Germinal center (tissue), 1 donor: ENCODE measurements at regions not wholly inside any gene's neighbourhood (a gene's known extent, or its start where the extent isn't known, plus 50 kb on each side); places are given as distances from the start of the nearest gene placed in this dataset.
"Not testable (repeated sequence)": the region's sequence is repeated elsewhere in the genome, so short reads cannot be mapped to it uniquely, and the experiment has no call there.

Experiments
- DNase-seq: peaks from one replicate; pipeline ENCODE4 v3.0.0; 2012; ENCODE audit warnings: mixed read lengths, low spot score

GRCh38 chr6:159400826-159401225 is 231.6 kb downstream of the FNDC1 start:
- DNase-seq, result no peak

GRCh38 chr6:159399751-159400221 is 230.6 kb downstream of the FNDC1 start:
- no peak for DNase-seq

- DNase-seq, result no peak
These were observed 229.4 kb downstream of the FNDC1 start for GRCh38 chr6:159398633-159399032.

- no peak for DNase-seq
These were observed 228.6 kb downstream of the FNDC1 start for GRCh38 chr6:159397753-159398152.

GRCh38 chr6:159395609-159396008 is 226.4 kb downstream of the FNDC1 start:
- DNase-seq, result no peak

GRCh38 chr6:159392695-159393094 is 223.5 kb downstream of the FNDC1 start:
- not testable (repeated sequence) for DNase-seq

GRCh38 chr6:159390381-159390780 is 221.2 kb downstream of the FNDC1 start:
- DNase-seq, result no peak

GRCh38 chr6:159389695-159390094 is 220.5 kb downstream of the FNDC1 start:
- DNase-seq, result no peak

GRCh38 chr6:159380114-159380513 is 210.9 kb downstream of the FNDC1 start:
- DNase-seq, result no peak

GRCh38 chr6:159378411-159379328 is 209.5 kb downstream of the FNDC1 start:
- DNase-seq, result no peak

GRCh38 chr6:159376516-159377158 is 207.4 kb downstream of the FNDC1 start:
- no peak for DNase-seq

- DNase-seq, result no peak
These were observed 205.8 kb downstream of the FNDC1 start for GRCh38 chr6:159375014-159375413.

- DNase-seq, result no peak
These were observed 204.5 kb downstream of the FNDC1 start for GRCh38 chr6:159373670-159374069.

GRCh38 chr6:159372333-159372732 is 203.1 kb downstream of the FNDC1 start:
- no peak for DNase-seq

GRCh38 chr6:159360306-159360705 is 191.1 kb downstream of the FNDC1 start:
- no peak for DNase-seq

GRCh38 chr6:159359581-159360297 is 190.5 kb downstream of the FNDC1 start:
- DNase-seq, result no peak

GRCh38 chr6:159358562-159358961 is 189.4 kb downstream of the FNDC1 start:
- DNase-seq, result no peak

- no peak for DNase-seq
These were observed 188.2 kb downstream of the FNDC1 start for GRCh38 chr6:159357211-159357915.

- no peak for DNase-seq
These were observed 184.0 kb downstream of the FNDC1 start for GRCh38 chr6:159353193-159353592.

- DNase-seq, result no peak
These were observed 182.5 kb downstream of the FNDC1 start for GRCh38 chr6:159351707-159352106.

GRCh38 chr6:159349915-159350314 is 180.7 kb downstream of the FNDC1 start:
- DNase-seq, result no peak

- DNase-seq, result no peak
These were observed 174.5 kb downstream of the FNDC1 start for GRCh38 chr6:159343709-159344108.
